Skeletal muscle cell (primary cell): ENCODE measurements at regions not wholly inside any gene's neighbourhood (a gene's known extent, or its start where the extent isn't known, plus 50 kb on each side); places are given as distances from the start of the nearest gene placed in this dataset.
"Not testable (repeated sequence)": the region's sequence is repeated elsewhere in the genome, so short reads cannot be mapped to it uniquely, and the experiment has no call there.

ENCODE experiments used
- DNase-seq: peaks from one replicate; pipeline ENCODE4 v3.0.0-alpha.2; 2010; ENCODE audit warnings: low read depth
- H3K4me3 ChIP-seq: 2 replicates; pipeline ENCODE4 v1.5.1; 2011; ENCODE audit warnings: low read depth, mild to moderate bottlenecking, control low read depth, low read length, moderate library complexity

DNA sequence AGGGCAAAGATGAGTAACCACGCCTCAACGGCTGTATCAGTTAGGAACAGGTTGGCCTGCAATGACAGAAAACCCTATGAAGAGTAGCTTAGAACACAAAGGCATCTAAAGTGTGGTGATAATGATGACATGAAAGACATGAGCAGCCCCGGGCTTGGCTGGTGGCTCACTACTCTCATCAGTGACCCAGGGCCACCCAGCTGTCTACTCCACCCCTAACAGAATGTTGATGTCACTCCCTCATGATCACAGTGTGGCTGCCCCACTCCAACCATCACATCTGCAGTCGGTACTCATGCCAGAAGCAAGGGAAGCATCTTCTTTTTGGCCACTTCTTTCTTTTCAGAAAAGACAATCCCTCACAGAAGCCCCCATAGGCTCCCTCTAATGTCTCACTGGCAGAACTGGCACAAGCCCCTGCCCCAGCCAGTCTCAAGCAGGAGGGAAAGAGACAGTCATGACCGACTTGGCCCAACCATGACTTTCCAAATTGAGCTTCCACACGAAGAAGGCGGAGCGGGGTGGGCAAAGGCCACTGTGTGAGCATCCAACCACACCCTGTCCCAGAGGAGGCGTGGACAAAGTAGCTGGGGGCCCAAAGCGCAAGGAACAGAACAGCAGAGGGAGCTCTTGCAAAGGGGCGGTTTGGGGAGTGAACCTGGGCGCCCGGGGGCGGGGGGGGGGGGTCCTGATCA, 72.0 kb upstream of the IQSEC1 start:
- H3K4me3 ChIP-seq: no peak overlapping the region
- no peak for DNase-seq

DNA sequence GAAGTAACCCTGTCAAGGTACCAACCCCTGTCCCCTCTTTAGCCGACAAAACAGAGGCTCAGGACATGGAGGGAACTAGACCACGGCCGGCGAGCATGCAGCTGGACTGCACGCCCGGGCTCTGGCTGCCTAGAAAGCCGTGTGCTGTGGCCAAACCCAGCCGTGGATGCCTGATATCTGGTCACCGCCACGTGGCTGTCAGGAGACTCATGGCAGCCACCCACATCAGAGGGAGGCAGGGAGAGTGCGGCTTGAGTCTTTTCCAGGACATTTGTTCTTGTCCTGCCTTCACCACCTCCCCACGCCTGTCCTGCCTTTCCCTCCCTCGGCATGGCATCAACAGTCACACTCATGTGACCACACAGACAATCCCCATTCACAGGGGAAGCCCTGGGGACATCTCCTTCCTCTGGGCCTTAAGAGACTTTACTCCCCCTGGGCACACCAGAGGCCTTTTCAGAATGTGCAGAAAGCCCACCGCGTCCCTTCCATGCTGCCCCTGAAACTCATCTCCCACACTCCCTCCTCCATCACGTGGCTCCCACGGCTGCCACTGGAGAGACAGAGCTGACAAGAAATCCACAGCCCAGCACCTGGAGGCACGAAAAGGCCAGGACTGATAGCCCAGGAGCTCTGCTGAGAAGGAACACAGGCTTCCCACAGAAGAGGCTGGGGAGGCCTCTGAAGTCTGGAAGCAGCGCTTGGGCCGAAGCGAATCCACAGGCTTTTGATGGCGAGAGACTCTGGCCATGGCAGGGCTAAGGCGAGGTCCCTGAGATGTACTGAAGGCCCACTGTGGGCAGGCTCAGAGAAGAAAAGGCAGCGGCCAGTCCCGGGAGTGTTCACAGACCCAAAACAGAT, 71.2 kb upstream of the IQSEC1 start:
- H3K4me3 ChIP-seq: no peak overlapping the region
- no peak for DNase-seq

DNA sequence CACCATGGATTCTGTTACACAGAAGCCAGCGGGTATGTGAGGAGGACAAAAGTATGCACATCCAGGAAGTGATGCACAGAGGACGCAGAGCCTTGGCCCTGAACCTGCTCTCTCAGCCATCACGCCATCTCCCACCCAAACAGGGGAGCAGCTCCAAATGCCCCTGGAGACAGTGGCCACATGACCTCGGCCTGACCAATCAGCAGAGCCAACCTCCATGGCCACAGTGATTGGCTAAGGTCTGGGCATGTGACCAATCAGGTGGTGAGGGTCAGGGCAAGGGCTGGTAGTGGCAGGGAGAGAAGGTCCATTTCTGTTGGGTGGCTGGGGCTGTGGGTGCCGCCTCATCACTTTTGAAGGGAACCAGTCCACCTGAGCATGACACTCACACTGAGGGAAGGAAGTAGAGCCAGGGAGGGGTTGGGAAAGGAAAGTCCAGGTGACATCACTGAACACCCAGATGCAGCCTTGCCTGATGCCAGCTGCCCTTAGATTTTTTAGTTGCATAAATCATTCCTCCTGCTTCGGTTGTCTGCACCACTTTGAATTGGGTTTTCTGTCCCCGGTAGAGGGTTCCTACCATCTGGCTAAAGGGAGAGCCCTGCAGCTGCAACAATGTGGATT, 70.3 kb upstream of the IQSEC1 start:
- no peak for DNase-seq

DNA sequence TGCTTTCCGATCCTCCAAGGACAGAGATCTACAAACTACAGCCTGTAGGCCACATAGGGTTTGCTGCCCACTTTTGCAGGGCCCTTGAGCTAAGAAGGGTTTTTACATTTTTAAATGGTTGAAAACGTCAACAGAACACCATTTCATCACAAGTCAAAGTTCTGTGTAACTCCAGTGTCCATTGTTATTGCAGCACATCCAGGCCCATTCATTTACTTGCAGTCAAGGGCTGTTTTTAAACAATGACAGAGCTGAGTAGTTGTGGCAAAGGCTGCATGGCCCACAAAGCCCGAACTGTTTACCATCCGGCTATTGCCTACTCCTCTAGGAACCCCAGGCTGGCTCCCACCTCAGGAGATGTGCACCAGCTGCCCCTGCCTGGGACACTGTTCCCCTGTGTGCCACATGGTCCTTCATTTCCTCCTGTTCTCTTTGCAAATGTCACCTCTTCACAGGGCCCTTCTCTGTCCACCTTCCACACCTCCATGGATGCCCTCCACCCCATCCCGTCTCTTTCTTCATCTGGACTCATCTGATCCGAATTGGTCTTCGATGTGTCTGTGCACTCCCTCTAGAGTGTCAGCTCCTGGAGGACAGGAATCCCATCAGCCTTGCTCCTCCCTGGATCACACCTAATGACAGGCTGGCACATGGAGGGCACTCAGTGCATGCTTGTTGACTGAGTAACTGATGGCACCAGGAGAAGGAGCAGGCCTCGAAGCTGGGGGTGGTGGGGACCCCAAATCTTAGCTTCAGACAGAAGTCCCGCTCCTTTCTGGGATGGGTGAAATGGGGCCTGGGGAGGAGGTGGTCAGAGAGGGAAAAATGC, 69.5 kb upstream of the IQSEC1 start:
- no peak for DNase-seq
- H3K4me3 ChIP-seq: no peak overlapping the region

More for the DNA sequence above, 70.3 kb upstream of the IQSEC1 start:
- no peak overlapping the region for H3K4me3 ChIP-seq

DNA sequence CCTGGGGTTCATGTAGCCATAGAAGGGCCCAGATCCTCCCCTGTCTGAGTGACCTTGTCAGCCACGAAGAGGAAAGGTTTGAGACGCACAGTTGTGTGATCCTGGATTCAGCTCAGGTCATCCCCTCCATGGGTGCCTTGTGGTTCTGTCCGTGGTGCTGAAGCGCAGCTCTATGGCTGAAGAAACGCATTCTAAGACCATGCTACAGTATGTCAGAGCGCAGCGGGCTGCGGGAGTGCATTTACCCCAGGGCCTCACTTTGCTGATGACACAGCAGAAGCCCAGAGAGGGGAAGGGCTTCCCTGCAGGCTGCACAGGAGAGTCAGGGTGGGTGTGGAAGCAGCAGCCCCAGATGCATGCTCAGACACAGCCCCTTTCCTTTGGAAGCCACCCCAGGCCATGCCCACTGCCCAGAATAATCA, 68.8 kb upstream of the IQSEC1 start:
- DNase-seq: no peak
- H3K4me3 ChIP-seq: no peak overlapping the region

DNA sequence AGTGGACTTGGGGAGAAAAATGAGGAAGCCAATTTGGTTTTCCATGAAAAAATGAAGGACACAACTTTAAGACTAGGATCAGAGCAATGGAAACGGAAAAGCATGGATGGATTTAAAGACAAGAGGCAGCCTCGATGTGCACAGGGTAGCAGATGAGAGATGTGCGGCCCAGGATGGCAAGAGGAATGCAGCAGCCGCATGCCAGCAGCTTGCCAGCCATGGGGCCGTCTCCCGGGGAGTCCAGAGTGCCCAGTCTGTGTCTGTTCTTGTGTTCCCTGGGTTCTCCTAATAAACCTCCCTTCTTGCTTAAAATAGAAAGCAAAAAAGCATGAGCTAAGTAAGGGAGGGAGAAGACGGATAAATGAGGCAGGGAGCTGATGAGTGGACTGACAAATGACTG, 68.0 kb upstream of the IQSEC1 start:
- H3K4me3 ChIP-seq: no peak overlapping the region
- no peak for DNase-seq

DNA sequence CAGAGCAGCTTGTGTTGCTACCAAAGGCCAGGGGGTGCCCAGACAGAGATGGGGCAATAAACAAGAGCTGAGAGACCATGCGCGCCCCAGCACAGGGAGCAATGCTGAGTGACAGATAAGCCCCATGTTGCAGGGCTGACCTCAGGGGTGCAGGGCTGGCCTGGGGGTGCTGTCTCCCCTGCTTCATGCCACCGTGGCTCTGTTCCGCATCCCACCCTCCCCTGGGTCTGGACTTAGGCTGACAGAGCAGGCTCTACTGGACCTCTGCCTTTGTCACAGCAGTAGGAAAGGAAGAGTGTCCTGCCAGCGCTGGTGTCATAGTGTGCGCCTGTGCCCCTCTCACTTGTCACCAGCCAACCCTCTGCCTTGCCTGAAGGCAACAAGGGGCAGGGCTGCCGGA, 67.4 kb upstream of the IQSEC1 start:
- H3K4me3 ChIP-seq: no peak overlapping the region
- DNase-seq: no peak

DNA sequence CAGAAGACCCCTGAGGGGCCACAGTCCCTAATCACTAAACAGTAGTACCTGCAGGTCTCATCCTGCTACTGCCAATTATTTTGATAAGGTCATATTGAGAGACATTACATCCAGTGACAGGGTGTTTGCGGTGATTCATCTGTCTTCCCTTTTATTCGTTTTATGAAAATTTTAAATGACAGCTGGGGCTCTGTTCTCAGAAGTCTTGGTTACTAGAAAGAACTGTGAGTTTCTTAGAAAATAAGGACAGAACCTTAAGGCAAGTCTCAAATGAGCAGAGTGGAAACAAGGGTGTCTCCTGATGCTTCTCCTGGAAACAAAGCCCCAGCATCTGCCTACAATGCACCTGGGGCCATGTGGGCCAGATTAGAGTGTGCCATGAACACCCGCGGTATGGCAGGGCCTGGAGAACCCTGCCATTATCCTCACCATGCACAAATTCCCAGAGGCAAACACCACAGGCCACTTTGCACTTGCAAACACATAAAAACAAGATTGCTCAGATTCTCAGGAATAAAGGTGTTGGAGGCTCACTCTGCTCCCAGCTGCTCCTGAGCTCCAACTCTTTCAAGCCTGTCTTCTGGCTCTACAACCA, 66.3 kb upstream of the IQSEC1 start:
- DNase-seq: no peak
- no peak overlapping the region for H3K4me3 ChIP-seq

DNA sequence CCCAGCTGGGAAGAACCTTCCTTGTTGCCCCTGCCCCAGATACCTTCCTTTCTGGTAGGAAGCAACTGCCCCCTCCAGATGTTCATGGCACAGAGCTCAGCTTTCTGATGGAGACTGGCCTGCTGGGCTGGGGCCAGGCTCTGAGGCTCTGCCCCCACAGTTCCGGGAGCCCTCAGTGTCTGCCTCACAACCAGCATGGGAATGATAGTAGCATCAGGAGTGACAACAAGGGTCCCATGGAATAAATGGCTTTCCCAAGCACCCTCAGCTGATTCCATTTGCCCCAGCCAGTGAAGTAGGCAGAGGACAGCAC, 65.6 kb upstream of the IQSEC1 start:
- DNase-seq: no peak
- H3K4me3 ChIP-seq: no peak overlapping the region

DNA sequence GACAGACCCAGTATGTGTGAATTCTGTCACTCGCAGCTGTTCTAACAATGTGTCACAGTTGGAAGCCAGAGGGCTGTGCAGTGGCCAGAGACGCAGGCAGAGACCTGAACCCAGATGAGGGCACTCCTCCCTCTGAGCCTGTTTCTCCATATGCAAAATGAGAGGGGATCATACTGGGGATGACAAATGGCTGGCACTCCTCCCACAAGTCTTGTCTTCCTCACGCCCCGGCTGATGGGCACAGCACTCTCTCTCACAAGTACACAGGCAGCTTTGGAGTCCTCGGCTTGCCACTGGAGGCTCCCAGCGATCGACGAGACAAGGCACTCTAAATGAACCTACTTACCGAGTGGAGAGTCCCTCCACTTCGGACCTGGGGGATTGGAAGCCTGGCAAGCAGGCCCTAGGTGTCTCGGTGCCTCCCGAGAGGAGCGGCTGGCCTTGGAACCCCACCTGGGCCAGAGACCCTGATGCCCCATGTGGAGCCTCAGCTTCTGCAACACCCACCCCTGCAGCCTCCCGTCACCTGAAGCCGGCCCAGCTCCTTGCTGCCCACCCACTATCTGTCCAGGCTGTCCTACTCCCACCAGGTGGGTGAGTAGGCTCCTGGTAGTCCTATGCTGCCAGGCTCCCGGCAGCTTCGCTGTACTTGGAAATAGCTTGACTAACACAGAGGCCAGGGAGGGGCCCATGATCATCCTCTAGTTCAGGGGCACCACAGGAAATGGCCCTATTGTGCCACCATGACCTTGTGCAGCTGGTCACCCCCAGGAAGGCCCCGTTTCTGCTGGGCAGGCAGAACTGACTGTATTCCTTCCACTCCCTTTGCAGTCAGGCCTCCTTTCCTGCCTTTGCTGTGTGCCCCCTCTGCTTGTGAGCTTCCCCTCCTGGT, 65.0 kb upstream of the IQSEC1 start:
- DNase-seq: no peak
- no peak overlapping the region for H3K4me3 ChIP-seq

DNA sequence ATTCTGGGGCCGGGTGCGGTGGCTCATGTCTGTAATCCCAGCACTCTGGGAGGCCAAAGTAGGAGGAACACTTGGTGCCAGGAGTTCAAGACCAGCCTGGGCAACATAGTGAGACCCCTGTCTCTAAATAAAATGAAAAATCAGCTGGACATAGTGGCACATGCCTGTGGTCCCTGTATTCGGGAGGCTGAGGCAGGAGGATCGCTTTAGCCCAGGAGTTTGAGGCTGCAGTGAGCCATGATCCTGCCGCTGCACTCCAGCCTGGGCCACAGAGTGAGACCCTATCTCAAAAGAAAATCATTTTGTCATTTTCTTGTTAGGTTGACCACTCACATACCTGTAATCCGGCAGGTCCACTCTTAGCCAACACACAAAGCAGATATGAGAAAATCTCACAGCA, 63.6 kb upstream of the IQSEC1 start:
- not testable (repeated sequence) for H3K4me3 ChIP-seq

DNA sequence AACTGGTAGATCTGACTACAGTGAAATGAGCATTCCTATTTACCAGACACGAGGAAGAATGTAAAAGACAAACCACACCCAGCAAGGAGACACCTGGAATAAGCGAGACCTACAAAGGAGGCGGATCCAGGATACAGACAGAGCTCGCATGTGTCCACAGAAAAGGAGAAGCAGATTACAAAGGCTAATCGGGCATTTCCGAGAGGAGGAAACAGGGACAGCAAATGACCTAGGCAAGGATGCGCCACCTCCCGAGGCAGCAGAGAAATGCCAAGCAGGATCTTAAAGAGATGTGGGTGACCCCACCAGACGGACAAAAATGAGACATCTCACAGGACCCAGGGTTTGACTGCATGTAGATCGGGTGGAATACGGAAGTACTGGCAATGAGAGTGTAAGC, 63.2 kb upstream of the IQSEC1 start:
- H3K4me3 ChIP-seq: no peak overlapping the region
- no peak for DNase-seq

More for the DNA sequence above, 63.6 kb upstream of the IQSEC1 start:
- DNase-seq: not testable (repeated sequence)

DNA sequence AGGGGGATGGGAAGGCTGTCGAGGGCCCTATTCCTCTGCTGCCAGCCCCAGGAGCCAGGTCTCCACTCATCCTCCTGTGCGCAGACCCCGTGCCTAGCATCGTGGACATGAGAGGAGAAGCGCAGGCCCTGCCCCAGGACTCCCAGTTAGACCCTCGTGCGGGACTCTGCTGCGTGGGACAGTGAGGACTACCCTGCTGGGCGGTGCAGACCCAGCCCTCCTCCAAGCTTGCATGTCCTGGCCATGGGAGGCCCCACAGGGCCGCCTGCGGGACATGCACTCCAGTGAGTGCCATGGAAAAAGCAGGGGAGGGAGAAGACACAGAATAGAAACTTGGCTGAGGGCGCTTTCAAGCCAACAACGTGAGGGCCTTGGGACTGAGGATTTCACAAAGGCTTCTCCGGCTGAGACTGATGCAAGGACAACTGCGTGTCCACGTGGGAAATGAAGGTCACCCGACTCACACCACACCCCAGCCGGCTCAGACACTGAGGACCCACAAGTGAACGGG, 62.6 kb upstream of the IQSEC1 start:
- no peak for DNase-seq
- no peak overlapping the region for H3K4me3 ChIP-seq

DNA sequence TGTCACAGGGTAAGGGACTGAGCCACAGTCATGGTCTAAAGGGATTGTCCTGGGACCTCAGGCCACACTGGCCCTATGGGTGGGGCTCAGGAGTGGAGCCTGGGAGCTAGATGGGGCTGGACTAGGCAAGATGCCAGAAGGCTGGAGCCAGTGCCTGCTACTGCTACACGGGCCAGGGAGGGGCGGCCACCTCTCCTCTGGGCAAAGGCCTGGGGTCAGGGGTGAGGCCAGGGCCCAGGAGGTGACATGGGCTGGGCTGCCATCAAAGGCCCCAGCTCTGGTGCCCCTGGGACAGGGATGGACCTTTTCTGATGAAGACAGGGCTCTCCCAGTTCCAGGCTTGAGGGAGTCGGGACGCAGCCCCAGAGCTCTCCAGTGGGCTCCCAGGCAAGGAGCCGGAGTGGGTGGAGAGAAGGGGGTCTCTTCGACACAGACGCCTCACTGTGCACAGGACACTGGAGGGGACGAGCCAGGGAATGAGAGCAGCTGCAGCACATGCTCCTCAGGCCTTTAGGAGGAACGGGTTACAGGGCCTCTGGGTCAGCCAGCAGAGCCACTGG, 62.1 kb upstream of the IQSEC1 start:
- H3K4me3 ChIP-seq: no peak overlapping the region
- DNase-seq: no peak

DNA sequence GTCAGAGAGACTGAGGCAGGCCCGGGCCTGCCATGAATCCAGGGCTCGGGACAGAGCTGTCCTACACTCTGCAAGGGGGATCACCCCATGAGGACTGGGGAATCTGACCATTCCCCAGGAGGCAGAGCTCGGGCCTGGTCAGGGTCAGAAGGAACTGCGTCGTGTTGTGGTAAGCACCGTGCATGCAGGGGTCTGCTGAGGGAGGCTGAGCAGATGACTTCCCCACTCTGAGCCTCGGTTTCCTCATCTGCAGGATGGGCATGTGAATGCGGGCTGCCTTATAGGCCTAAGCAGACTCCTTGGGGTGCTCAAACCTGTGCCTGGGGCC, 61.6 kb upstream of the IQSEC1 start:
- H3K4me3 ChIP-seq: no peak overlapping the region
- DNase-seq: no peak

DNA sequence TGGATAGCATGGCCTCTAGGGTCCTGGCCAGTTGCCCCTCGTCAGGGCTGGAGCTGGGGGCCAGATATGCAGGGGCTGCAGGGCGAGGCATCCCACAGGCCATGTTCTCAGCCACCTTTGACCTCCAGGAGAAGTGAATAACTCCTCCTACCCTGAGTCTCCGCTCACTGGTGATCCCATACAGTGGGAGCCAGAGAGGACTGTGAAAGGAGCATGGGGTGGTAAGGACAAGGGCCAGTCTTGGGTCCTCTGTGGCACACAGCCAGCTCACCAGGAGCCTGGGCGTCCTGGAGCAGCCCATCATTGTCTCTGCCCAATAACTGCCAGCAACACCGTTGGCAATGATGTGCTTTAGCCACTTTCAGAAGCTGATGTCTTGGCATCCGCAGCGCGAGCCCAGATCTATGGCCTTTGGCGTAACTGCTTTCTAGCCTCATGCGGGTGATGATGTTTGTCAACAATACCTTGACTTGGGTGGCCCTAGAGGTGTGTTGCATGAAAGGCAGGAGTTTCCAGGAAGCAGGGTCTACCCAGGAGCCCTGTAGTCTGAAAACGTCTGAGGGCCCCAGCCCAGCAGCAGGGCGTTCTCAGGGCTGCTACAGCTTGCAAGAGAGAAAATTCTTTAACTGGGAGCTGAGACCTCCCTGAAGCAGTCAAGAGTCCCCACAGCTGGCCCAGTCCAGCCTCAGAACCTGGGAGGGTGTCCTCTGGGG, 61.1 kb upstream of the IQSEC1 start:
- DNase-seq: no peak
- no peak overlapping the region for H3K4me3 ChIP-seq

DNA sequence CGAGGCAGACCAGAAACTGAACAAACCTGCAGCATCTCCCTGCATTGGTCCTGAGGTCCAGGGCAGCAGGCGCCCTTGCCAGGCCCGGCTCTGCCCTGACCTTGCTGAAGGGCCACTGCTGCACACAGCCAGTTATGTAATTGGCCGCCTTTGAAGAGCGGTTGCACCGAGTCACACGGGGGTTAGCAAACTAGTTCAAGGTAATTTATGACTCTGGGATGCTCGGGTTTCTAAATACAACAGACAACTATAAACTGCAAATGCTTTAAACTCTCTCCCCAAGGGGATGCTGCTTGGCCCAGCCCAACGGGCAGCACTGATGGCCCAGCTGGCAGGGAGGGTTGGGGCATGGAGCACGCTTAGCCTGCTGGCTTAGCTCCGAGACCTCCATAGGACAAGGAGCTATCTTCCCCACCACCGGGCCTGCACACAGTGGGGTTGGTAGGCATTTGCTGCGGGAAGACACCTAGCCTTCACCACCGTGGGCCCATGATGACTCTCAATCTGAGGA, 60.3 kb upstream of the IQSEC1 start:
- DNase-seq: no peak

More for the DNA sequence above, 60.3 kb upstream of the IQSEC1 start:
- no peak overlapping the region for H3K4me3 ChIP-seq
